IMR-90 (cell line): ENCODE measurements at regions not wholly inside any gene's neighbourhood (a gene's known extent, or its start where the extent isn't known, plus 50 kb on each side); places are given as distances from the start of the nearest gene placed in this dataset.

Experiments used
- CEBPB ChIP-seq: IDR thresholded peaks from 2 replicates; pipeline ENCODE4 v1.6.1; 2012; ENCODE audit warnings: low read depth, low read length, improper control_type of control experiment
- FOS ChIP-seq: fragments of 150-350 bp; IDR thresholded peaks from 2 replicates; pipeline ENCODE4 v1.6.1; 2016; ENCODE audit warnings: low read depth, low read length
- MAZ ChIP-seq: IDR thresholded peaks from 2 replicates; pipeline ENCODE4 v1.6.1; 2012; ENCODE audit warnings: low read depth, mild to moderate bottlenecking, low read length, improper control_type of control experiment, moderate library complexity, borderline replicate concordance
- MXI1 ChIP-seq: IDR thresholded peaks from 2 replicates; pipeline ENCODE4 v1.6.1; 2012; ENCODE audit warnings: low read depth, mild to moderate bottlenecking, low read length, moderate library complexity, borderline replicate concordance
- POLR2A ChIP-seq: IDR thresholded peaks from 2 replicates; pipeline ENCODE4 v1.6.1; 2012; ENCODE audit warnings: mild to moderate bottlenecking, low read depth, low read length
- RAD21 ChIP-seq: IDR thresholded peaks from 2 replicates; pipeline ENCODE4 v1.6.1; 2012; ENCODE audit warnings: low read length, improper control_type of control experiment
- RCOR1 ChIP-seq: IDR thresholded peaks from 2 replicates; pipeline ENCODE4 v1.6.1; 2012; ENCODE audit warnings: mild to moderate bottlenecking, low read length, improper control_type of control experiment; ENCODE audit not compliant: insufficient replicate concordance
- RFX5 ChIP-seq: IDR thresholded peaks from 2 replicates; pipeline ENCODE4 v1.8.0; 2012; ENCODE audit warnings: low read depth, mild to moderate bottlenecking, low read length, moderate library complexity
- SMC3 ChIP-seq: fragments of 150-350 bp; IDR thresholded peaks from 2 replicates; pipeline ENCODE4 v1.6.1; 2016; ENCODE audit warnings: low read depth, mild to moderate bottlenecking, antibody characterized with exemption, low read length, moderate library complexity
- TF ChIP-seq, protein P1 (sequence below): conservative IDR thresholded peaks from 2 replicates; pipeline ENCODE4 v1.5.1; 2012; ENCODE audit warnings: mild to moderate bottlenecking, low read depth, low read length, improper control_type of control experiment
- TF ChIP-seq, protein P2 (sequence below): fragments of 150-350 bp; IDR thresholded peaks from 2 replicates; pipeline ENCODE4 v1.6.1; 2016; ENCODE audit warnings: low read depth, mild to moderate bottlenecking, low read length, moderate library complexity, borderline replicate concordance

DNA sequence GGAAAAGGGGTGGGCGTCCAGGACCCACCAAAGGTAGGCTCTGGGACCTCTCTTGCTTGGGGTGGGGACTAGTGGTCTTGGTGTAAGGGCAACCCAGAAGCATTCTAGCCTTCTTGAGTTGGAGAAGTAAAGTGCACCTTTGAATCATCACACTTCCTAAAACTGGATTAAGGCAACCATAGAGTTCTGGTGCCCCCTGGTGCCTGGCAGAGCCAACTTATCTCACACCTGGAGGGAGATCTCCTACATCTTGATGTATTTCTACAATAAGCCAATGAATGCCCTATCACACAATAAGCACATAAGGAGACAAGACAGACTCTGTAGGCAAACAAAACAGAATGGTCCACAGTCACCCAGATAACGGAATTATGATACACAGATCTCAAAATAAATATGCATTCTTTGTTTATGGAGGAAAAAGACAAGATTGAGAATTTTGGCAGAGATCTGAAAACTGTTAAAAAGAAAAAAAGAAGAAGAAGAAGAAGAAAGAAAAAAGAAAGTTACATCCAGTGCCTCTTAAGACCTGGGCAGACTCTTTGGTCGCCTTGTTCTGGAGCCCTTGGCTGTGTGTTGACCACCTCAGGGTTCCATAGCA, 95.9 kb upstream of the PPP2R5C start:
- TF ChIP-seq, protein P1, sequence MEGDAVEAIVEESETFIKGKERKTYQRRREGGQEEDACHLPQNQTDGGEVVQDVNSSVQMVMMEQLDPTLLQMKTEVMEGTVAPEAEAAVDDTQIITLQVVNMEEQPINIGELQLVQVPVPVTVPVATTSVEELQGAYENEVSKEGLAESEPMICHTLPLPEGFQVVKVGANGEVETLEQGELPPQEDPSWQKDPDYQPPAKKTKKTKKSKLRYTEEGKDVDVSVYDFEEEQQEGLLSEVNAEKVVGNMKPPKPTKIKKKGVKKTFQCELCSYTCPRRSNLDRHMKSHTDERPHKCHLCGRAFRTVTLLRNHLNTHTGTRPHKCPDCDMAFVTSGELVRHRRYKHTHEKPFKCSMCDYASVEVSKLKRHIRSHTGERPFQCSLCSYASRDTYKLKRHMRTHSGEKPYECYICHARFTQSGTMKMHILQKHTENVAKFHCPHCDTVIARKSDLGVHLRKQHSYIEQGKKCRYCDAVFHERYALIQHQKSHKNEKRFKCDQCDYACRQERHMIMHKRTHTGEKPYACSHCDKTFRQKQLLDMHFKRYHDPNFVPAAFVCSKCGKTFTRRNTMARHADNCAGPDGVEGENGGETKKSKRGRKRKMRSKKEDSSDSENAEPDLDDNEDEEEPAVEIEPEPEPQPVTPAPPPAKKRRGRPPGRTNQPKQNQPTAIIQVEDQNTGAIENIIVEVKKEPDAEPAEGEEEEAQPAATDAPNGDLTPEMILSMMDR, result peak; percentile 54
- TF ChIP-seq SMC3, result 0 out of 2 replicates have a peak, but pooled peaks have one; percentile 28
- no peak for TF ChIP-seq POLR2A
- TF ChIP-seq RAD21, result peak; percentile 65
- no peak for TF ChIP-seq CEBPB
- no peak for TF ChIP-seq MXI1
- TF ChIP-seq MAZ, result no peak
- no peak for TF ChIP-seq RFX5
- TF ChIP-seq RCOR1, result no peak
- no peak for TF ChIP-seq FOS
- TF ChIP-seq, protein P2, sequence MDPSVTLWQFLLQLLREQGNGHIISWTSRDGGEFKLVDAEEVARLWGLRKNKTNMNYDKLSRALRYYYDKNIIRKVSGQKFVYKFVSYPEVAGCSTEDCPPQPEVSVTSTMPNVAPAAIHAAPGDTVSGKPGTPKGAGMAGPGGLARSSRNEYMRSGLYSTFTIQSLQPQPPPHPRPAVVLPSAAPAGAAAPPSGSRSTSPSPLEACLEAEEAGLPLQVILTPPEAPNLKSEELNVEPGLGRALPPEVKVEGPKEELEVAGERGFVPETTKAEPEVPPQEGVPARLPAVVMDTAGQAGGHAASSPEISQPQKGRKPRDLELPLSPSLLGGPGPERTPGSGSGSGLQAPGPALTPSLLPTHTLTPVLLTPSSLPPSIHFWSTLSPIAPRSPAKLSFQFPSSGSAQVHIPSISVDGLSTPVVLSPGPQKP, result no peak
